KMS-11 (cell line): ENCODE measurements at regions not wholly inside any gene's neighbourhood (a gene's known extent, or its start where the extent isn't known, plus 50 kb on each side); places are given as distances from the start of the nearest gene placed in this dataset.

ENCODE experiments used
- H2AFZ ChIP-seq: fragments of 200-600 bp; sonication (generic); 2 replicates; pipeline ENCODE4 v1.6.1; 2016; ENCODE audit warnings: antibody characterized with exemption, mixed run types, low read depth
- H3K27ac ChIP-seq: fragments of 200-600 bp; sonication (generic); 2 replicates; pipeline ENCODE4 v1.6.1; 2016; ENCODE audit warnings: mild to moderate bottlenecking, mixed run types
- H3K27me3 ChIP-seq: fragments of 200-600 bp; sonication (generic); 2 replicates; pipeline ENCODE4 v1.6.1; 2017; ENCODE audit warnings: mild to moderate bottlenecking, low read depth, mixed run types, moderate library complexity; ENCODE audit not compliant: insufficient read depth
- H3K36me3 ChIP-seq: fragments of 200-600 bp; sonication (generic); 2 replicates; pipeline ENCODE4 v1.6.1; 2017; ENCODE audit warnings: mild to moderate bottlenecking, mixed run types; ENCODE audit not compliant: insufficient read depth
- H3K4me1 ChIP-seq: fragments of 200-600 bp; sonication (generic); 2 replicates; pipeline ENCODE4 v1.6.1; 2016; ENCODE audit warnings: mild to moderate bottlenecking, low read depth, mixed run types; ENCODE audit not compliant: poor library complexity, severe bottlenecking
- H3K4me2 ChIP-seq: fragments of 200-600 bp; sonication (generic); 2 replicates; pipeline ENCODE4 v1.7.0; 2016; ENCODE audit warnings: mild to moderate bottlenecking, mixed run types
- H3K4me3 ChIP-seq: fragments of 200-600 bp; sonication (generic); IDR thresholded peaks from 2 replicates; pipeline ENCODE4 v1.6.1; 2017; ENCODE audit warnings: low read depth, low read length, mixed read lengths; ENCODE audit not compliant: insufficient read depth
- H3K79me2 ChIP-seq: fragments of 200-600 bp; sonication (generic); 2 replicates; pipeline ENCODE4 v1.6.1; 2016; ENCODE audit warnings: low read depth, mixed run types; ENCODE audit not compliant: insufficient read depth
- H3K9ac ChIP-seq: fragments of 200-600 bp; sonication (generic); 2 replicates; pipeline ENCODE4 v1.6.1; 2016; ENCODE audit warnings: mild to moderate bottlenecking, mixed run types
- H4K20me1 ChIP-seq: fragments of 200-600 bp; sonication (generic); 2 replicates; pipeline ENCODE4 v1.6.1; 2016; ENCODE audit warnings: mild to moderate bottlenecking, mixed run types; ENCODE audit not compliant: insufficient read depth
- TF ChIP-seq, protein P1 (sequence below): fragments of 200-600 bp; sonication (generic); conservative IDR thresholded peaks from 2 replicates; pipeline ENCODE4 v1.6.1; 2017; ENCODE audit warnings: low read depth, mild to moderate bottlenecking, antibody characterized with exemption, low read length, moderate library complexity, mixed read lengths

DNA sequence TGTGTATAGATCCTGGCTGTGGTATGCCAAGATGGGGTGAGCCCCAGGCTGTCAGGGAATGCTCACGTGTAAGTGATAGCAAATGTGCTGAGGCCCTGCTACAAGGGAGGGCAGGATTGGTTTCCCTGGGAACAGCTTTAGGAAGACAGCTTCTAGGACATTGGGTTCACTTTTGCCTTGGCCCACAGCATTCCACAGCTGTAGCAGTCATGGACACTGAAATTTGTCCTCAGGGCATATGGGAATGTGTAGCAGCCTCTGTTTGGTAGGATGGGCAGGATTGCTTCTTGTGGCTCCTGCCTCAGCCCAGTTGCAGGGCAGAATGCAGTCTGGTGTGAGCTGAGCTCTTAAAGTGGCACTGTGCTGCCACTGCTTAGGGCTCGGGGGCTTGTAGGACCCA, 1061.7 kb upstream of the WWC1 start:
- Histone ChIP-seq H3K4me1 (no peaks in the 10 kb centered on the region), H2AFZ (no peak overlapping the region), H3K27me3 (no peaks in the 10 kb centered on the region), H3K79me2 (no peaks in the 10 kb centered on the region), H4K20me1 (no peaks in the 10 kb centered on the region), H3K4me3 (no peak overlapping the region), H3K9ac (no peak overlapping the region), H3K36me3 (no peaks in the 10 kb centered on the region), H3K4me2 (no peak overlapping the region), H3K27ac (no peak overlapping the region)
- TF ChIP-seq, protein P1, sequence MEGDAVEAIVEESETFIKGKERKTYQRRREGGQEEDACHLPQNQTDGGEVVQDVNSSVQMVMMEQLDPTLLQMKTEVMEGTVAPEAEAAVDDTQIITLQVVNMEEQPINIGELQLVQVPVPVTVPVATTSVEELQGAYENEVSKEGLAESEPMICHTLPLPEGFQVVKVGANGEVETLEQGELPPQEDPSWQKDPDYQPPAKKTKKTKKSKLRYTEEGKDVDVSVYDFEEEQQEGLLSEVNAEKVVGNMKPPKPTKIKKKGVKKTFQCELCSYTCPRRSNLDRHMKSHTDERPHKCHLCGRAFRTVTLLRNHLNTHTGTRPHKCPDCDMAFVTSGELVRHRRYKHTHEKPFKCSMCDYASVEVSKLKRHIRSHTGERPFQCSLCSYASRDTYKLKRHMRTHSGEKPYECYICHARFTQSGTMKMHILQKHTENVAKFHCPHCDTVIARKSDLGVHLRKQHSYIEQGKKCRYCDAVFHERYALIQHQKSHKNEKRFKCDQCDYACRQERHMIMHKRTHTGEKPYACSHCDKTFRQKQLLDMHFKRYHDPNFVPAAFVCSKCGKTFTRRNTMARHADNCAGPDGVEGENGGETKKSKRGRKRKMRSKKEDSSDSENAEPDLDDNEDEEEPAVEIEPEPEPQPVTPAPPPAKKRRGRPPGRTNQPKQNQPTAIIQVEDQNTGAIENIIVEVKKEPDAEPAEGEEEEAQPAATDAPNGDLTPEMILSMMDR: no peak

DNA sequence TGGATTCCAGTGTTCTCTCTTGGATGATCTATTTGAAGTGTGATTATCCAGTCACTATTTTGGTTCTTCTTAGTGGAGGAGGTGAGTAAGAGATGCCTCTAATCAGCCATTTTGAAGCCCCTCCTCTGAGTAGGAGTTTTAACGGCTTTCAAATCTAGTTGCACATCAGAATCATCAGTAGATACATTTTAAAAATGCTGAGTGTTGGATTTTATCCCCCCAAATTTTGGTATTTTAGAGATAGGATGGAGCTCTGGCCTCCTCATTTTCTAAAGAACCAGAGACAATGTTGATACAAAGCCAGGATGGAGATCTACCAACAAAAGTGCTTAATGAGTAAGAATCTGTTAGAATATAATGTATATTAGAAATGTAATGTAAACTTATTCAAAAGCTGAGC, 1061.0 kb upstream of the WWC1 start:
- H3K4me1 ChIP-seq: no peaks in the 10 kb centered on the region
- H3K4me3 ChIP-seq: no peak overlapping the region
- H3K9ac ChIP-seq: no peak overlapping the region
- no peaks in the 10 kb centered on the region for H4K20me1 ChIP-seq
- H3K36me3 ChIP-seq: no peaks in the 10 kb centered on the region
- no peaks in the 10 kb centered on the region for H3K79me2 ChIP-seq
- H3K4me2 ChIP-seq: no peak overlapping the region
- no peak overlapping the region for H2AFZ ChIP-seq
- H3K27ac ChIP-seq: no peak overlapping the region
- no peaks in the 10 kb centered on the region for H3K27me3 ChIP-seq
- TF ChIP-seq, protein P1: no peak

DNA sequence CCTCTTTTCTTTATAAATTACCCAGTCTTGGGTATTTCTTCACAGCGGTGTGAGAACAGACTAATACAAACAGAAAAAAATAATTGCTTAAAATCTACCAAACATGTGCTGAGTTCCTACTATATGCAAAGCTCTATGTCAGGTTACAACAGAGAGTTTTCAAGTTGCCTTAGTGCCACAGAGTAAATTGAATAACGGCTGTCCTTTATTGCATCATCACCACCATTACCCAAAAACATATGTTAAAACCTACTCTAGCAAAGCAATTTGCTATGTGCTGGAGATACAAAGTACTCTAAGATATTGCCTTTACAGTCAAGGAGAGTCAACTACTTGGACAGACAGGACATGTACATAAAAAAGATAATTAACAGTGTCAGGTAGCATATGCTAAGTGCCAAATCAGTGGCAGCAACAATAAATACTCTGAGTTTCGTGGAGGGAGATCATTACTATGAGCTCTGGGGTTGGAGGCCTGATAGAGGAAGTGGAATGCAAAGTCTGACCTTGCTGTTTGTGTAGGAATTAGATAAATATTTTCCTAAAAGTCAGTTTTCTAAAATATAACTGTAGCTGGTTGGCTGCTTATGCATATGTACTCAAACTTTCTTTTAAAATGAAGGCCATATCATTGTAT, 1058.7 kb upstream of the WWC1 start:
- Histone ChIP-seq H3K36me3 (no peaks in the 10 kb centered on the region), H3K27ac (no peak overlapping the region), H3K79me2 (no peaks in the 10 kb centered on the region), H3K4me2 (no peak overlapping the region), H3K27me3 (no peaks in the 10 kb centered on the region), H3K9ac (no peak overlapping the region), H2AFZ (no peak overlapping the region), H4K20me1 (no peaks in the 10 kb centered on the region), H3K4me3 (no peak overlapping the region), H3K4me1 (no peaks in the 10 kb centered on the region)
- TF ChIP-seq, protein P1: no peak

DNA sequence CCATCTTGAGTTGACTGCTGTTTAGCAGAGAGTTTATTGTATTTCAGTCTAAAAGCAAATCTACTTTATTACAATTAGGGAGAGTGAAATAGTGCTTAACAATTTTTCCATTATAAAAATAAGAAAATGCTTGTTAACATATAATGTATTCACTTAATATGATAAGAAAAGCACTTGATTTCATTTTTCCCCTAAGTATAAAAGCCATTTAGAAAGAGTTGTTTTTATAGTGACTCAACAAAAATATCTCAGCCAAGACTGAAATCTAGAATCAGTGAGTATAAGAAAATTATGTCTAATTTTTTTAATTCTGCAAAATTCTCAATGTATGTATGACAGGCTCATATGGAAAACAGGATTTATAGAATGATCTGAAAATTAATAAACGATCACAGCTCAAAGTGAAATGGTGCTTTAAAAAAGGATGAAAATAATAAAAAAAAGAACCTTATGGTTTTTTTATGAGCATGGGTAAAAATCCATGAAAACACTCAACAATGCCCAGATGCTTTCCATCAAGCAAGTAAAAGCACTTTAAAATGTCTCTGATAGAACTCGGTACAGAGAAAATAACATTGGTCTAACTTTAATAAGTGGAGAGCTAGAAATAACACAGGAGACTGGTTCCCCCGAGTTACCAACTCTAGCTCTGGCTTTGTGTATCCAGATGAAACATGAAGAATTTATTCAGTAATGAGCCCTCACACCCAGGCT, 1057.8 kb upstream of the WWC1 start:
- H3K4me1 ChIP-seq: no peaks in the 10 kb centered on the region
- H3K36me3 ChIP-seq: no peaks in the 10 kb centered on the region
- no peak overlapping the region for H3K9ac ChIP-seq
- H2AFZ ChIP-seq: no peak overlapping the region
- H3K4me3 ChIP-seq: no peak overlapping the region
- no peaks in the 10 kb centered on the region for H4K20me1 ChIP-seq
- no peak overlapping the region for H3K4me2 ChIP-seq
- H3K79me2 ChIP-seq: no peaks in the 10 kb centered on the region
- TF ChIP-seq, protein P1: no peak
- H3K27me3 ChIP-seq: no peaks in the 10 kb centered on the region
- H3K27ac ChIP-seq: no peak overlapping the region
